Vagina (tissue), 2 donors: ENCODE measurements at regions not wholly inside any gene's neighbourhood (a gene's known extent, or its start where the extent isn't known, plus 50 kb on each side); places are given as distances from the start of the nearest gene placed in this dataset.

Source experiments
- DNase-seq, 2 donors: peaks; one replicate each; pipeline ENCODE4 v3.0.0-alpha.2; 2017; ENCODE audit errors: extremely low spot score in 2 of 2
- H3K27ac ChIP-seq: fragments of 200-600 bp; sonication (generic); one replicate; pipeline ENCODE4 v1.5.1; 2019
- H3K27me3 ChIP-seq: fragments of 200-600 bp; sonication (generic); one replicate; pipeline ENCODE4 v1.5.1; 2019
- H3K36me3 ChIP-seq, 2 donors: fragments of 200-600 bp; sonication (generic); one replicate each; pipeline ENCODE4 v1.5.1; 2017 to 2019
- H3K4me1 ChIP-seq: fragments of 200-600 bp; sonication (generic); one replicate; pipeline ENCODE4 v1.5.1; 2019
- H3K4me3 ChIP-seq, 2 donors: fragments of 200-600 bp; sonication (generic); 1 replicate in 1 of 2; 2 replicates in 1 of 2; pipeline ENCODE4 v1.5.1; 2016 to 2019
- H3K9me3 ChIP-seq: fragments of 200-600 bp; sonication (generic); one replicate; pipeline ENCODE4 v1.5.1; 2019
- POLR2A ChIP-seq, 2 donors: fragments of 450-650 bp; IDR thresholded peaks; one replicate each; pipeline ENCODE4 v1.6.1; 2017; ENCODE audit warnings: antibody characterized with exemption in 2 of 2, mild to moderate bottlenecking in 2 of 2, moderate library complexity in 2 of 2
- POLR2AphosphoS5 ChIP-seq, 2 donors: sonication (generic); formaldehyde crosslinking; IDR thresholded peaks; one replicate each; pipeline ENCODE4 v1.9.0; 2017; ENCODE audit warnings: antibody characterized with exemption in 2 of 2, mild to moderate bottlenecking in 2 of 2, low read depth in 1 of 2; ENCODE audit not compliant: insufficient read depth in 1 of 2
- intact Hi-C: fragments of 100-400 bp; cut with DNase I; formaldehyde crosslinking; loops from one replicate; pipeline ENCODE4 v1.15.1; 2023
- TF ChIP-seq, protein P1 (sequence below), 3 experiments: fragments of 450-650 bp in 2 of 3; fragments of 200-600 bp in 1 of 3; sonication (generic) in 1 of 3; IDR thresholded peaks; one replicate each; pipeline ENCODE4 v1.5.1; 2017 to 2019; ENCODE audit warnings: antibody characterized with exemption in 3 of 3, mild to moderate bottlenecking in 2 of 3, moderate library complexity in 2 of 3

DNA sequence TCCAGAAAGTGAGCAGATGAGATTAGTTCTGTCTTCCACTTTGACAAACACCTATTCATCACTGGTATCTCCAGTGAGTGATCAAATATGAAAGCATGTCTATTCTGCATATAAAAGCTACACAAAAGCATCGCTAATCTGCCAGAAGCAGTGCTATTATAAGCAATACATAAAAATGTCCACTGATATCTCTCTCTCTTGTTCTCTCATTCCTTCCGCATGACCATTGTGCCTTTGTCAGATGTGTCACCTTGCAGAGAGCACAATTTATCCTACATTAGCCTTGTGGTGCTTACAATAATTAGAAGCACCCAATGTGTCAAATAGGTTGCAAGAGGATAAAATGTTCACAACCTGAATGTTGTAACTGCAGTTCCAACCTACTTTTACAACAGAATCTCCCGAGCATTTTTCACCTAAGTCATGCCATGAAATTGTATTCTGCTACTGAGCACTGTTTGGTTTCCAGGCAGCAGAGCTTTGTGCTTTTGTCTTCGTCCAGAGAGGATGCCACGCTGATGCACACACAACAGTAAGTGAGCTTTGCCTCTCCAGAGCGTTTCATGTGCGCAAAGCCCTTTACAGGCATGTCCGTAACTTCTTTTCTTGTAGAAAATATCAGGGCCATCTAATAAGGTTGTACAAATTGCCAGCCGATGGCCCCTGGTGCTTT, 198.7 kb upstream of the PLD5 start:
- Histone ChIP-seq H3K4me3 (no peak overlapping the region), H3K9me3 (no peaks in the 10 kb centered on the region), H3K4me1 (no peaks in the 10 kb centered on the region), H3K27ac (no peak overlapping the region), H3K36me3 (no peaks in the 10 kb centered on the region), H3K27me3 (no peaks in the 10 kb centered on the region)
- DNase-seq: no peak
- TF ChIP-seq POLR2AphosphoS5 (IDR thresholded peaks at IDR 0.05; ENCODE audit: insufficient read depth in 1 of 2, low read depth in 1 of 2): no peak
- intact Hi-C loops: no loop called here

DNA sequence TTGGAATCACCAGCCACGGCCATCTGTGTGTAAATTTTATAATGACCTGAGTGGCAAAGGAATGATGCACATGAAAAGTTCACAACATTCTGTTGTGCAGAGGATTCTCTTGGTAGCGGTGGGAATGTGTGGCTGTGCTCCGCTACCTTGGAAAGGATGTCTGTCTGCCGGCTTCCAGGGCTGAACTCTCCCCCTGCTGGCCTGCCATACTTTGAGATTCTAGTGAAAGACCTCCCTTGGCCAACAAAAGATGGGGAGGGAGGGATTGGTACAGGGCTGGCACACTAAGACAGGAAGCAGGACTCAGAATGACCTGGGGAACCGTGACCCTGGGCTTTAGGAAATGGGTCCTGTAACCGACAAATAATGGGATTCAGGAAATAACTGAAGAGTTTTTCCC, 194.5 kb upstream of the PLD5 start:
- intact Hi-C loops: no loop called here
- TF ChIP-seq POLR2AphosphoS5 (IDR thresholded peaks at IDR 0.05; ENCODE audit: insufficient read depth in 1 of 2, low read depth in 1 of 2) (no peak), POLR2A (IDR thresholded peaks at IDR 0.05) (no peak)
- TF ChIP-seq, protein P1, sequence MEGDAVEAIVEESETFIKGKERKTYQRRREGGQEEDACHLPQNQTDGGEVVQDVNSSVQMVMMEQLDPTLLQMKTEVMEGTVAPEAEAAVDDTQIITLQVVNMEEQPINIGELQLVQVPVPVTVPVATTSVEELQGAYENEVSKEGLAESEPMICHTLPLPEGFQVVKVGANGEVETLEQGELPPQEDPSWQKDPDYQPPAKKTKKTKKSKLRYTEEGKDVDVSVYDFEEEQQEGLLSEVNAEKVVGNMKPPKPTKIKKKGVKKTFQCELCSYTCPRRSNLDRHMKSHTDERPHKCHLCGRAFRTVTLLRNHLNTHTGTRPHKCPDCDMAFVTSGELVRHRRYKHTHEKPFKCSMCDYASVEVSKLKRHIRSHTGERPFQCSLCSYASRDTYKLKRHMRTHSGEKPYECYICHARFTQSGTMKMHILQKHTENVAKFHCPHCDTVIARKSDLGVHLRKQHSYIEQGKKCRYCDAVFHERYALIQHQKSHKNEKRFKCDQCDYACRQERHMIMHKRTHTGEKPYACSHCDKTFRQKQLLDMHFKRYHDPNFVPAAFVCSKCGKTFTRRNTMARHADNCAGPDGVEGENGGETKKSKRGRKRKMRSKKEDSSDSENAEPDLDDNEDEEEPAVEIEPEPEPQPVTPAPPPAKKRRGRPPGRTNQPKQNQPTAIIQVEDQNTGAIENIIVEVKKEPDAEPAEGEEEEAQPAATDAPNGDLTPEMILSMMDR (IDR thresholded peaks at IDR 0.05): no peak

DNA sequence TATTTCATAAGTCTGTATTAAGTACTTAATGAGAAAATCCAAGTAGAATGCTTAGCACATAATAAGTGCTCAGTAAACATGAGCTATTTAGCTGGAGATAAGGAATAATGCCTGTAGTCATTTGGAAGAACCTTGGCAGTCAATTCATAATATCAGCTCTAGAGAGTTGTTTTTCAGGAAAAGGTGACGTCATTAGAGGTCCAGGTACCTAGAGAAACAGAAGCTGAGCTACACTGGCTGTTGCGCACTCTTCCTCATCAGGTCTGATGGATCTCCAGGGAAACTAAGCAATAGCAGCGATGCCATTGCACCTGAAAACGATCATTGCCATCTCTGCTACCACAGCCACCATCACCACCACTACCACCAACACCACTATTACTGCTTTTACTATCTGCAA, 187.8 kb upstream of the PLD5 start:
- H3K9me3 ChIP-seq: no peaks in the 10 kb centered on the region
- no peak overlapping the region for H3K27ac ChIP-seq
- H3K4me3 ChIP-seq: no peak overlapping the region
- TF ChIP-seq, protein P1 (IDR thresholded peaks at IDR 0.05): no peak
- TF ChIP-seq POLR2AphosphoS5 (IDR thresholded peaks at IDR 0.05; ENCODE audit: insufficient read depth in 1 of 2, low read depth in 1 of 2): no peak
- no peak for TF ChIP-seq POLR2A (IDR thresholded peaks at IDR 0.05)
- DNase-seq: no peak
- H3K27me3 ChIP-seq: no peaks in the 10 kb centered on the region
- H3K36me3 ChIP-seq: no peaks in the 10 kb centered on the region
- intact Hi-C loops: no loop called here
- H3K4me1 ChIP-seq: no peaks in the 10 kb centered on the region

More for the DNA sequence above, 194.5 kb upstream of the PLD5 start:
- no peaks in the 10 kb centered on the region for H3K9me3 ChIP-seq
- no peaks in the 10 kb centered on the region for H3K27me3 ChIP-seq
- H3K36me3 ChIP-seq: no peaks in the 10 kb centered on the region
- no peaks in the 10 kb centered on the region for H3K4me1 ChIP-seq
- no peak overlapping the region for H3K27ac ChIP-seq
- no peak for DNase-seq
- H3K4me3 ChIP-seq: no peak overlapping the region

DNA sequence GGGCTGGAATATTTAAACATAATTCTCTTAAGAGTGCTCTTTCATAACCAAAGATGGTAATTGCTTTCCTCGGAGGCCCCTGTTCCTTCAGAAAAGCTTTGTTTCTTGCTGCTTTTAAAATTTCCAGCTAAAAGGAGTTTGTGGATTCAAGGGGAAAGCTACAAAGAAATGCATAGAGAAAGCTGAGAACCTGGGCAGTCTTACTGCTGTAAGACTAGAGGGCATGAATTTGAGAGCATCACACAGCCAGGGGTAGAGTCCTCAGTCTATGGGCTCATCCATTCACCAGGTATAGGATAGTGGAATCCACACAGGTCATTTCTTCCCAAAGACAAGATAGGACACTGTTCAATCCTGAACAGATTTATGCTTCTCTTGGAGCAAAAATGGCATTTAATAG, 186.3 kb upstream of the PLD5 start:
- TF ChIP-seq, protein P1 (IDR thresholded peaks at IDR 0.05): no peak
- TF ChIP-seq POLR2AphosphoS5 (IDR thresholded peaks at IDR 0.05; ENCODE audit: insufficient read depth in 1 of 2, low read depth in 1 of 2) (no peak), POLR2A (IDR thresholded peaks at IDR 0.05) (no peak)

DNA sequence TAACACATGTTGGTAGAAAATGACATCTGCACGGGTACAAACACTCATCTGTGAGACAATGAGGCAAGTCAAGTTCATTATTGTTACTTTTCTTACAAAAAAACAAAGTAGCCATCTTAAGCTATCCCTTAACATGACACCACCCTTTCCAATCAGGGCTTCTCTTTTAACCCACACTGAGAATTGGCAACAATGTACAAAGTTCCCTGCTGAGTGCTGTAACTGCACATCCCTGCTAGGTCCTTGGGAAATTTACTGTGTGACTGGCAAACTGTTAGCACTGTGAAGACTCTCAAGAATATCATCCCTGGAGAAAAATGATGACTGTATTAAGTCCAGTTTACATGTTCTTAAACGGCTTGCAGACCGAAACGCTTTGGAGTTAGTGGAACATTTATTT, 185.8 kb upstream of the PLD5 start:
- DNase-seq: no peak
- intact Hi-C loops: no loop called here
- H3K36me3 ChIP-seq: no peaks in the 10 kb centered on the region
- H3K27ac ChIP-seq: no peak overlapping the region
- no peaks in the 10 kb centered on the region for H3K4me1 ChIP-seq
- no peaks in the 10 kb centered on the region for H3K27me3 ChIP-seq
- no peak overlapping the region for H3K4me3 ChIP-seq
- no peaks in the 10 kb centered on the region for H3K9me3 ChIP-seq
- TF ChIP-seq, protein P1 (IDR thresholded peaks at IDR 0.05): no peak
- TF ChIP-seq POLR2AphosphoS5 (IDR thresholded peaks at IDR 0.05; ENCODE audit: insufficient read depth in 1 of 2, low read depth in 1 of 2): no peak

More for the DNA sequence above, 186.3 kb upstream of the PLD5 start:
- intact Hi-C loops: no loop called here
- Histone ChIP-seq H3K4me3 (no peak overlapping the region), H3K4me1 (no peaks in the 10 kb centered on the region), H3K9me3 (no peaks in the 10 kb centered on the region), H3K36me3 (no peaks in the 10 kb centered on the region), H3K27ac (no peak overlapping the region), H3K27me3 (no peaks in the 10 kb centered on the region)
- no peak for DNase-seq
